Trophoblast cell (in vitro differentiated cells and primary cell): ENCODE measurements at regions not wholly inside any gene's neighbourhood (a gene's known extent, or its start where the extent isn't known, plus 50 kb on each side); places are given as distances from the start of the nearest gene placed in this dataset.

Experiments used
- DNase-seq, 2 donors: peaks; one replicate each; pipeline ENCODE4 v3.0.0-alpha.2; 2016
- H2AFZ ChIP-seq: 2 replicates; pipeline ENCODE4 v1.6.1; 2013; ENCODE audit warnings: low read length, moderate library complexity, mild to moderate bottlenecking; ENCODE audit not compliant: insufficient read depth, poor library complexity
- H2AK5ac ChIP-seq: 2 replicates; pipeline ENCODE4 v1.6.1; 2013; ENCODE audit warnings: mild to moderate bottlenecking, low read length
- H2BK120ac ChIP-seq: 2 replicates; pipeline ENCODE4 v1.6.1; 2013; ENCODE audit warnings: low read length, mild to moderate bottlenecking, moderate library complexity; ENCODE audit not compliant: insufficient read depth, poor library complexity
- H2BK12ac ChIP-seq: 2 replicates; pipeline ENCODE4 v1.6.1; 2013; ENCODE audit warnings: mild to moderate bottlenecking, low read length, moderate library complexity
- H2BK5ac ChIP-seq: 2 replicates; pipeline ENCODE4 v1.6.1; 2013; ENCODE audit warnings: low read length, low read depth, moderate library complexity, mild to moderate bottlenecking; ENCODE audit not compliant: poor library complexity
- H3K14ac ChIP-seq: 2 replicates; pipeline ENCODE4 v1.6.1; 2013; ENCODE audit warnings: mild to moderate bottlenecking, low read length
- H3K18ac ChIP-seq: 2 replicates; pipeline ENCODE4 v1.6.1; 2013; ENCODE audit warnings: mild to moderate bottlenecking, low read length
- H3K23ac ChIP-seq: 2 replicates; pipeline ENCODE4 v1.6.1; 2013; ENCODE audit warnings: low read length
- H3K27ac ChIP-seq: 2 replicates; pipeline ENCODE4 v1.5.1; 2013; ENCODE audit warnings: low read depth, mild to moderate bottlenecking, inconsistent platforms, low read length, moderate library complexity
- H3K27me3 ChIP-seq: 2 replicates; pipeline ENCODE4 v1.6.1; 2013; ENCODE audit warnings: inconsistent platforms, mild to moderate bottlenecking, low read length, moderate library complexity; ENCODE audit not compliant: insufficient read depth
- H3K36me3 ChIP-seq, 2 experiments: 1 replicate in 1 of 2; 2 replicates in 1 of 2; pipeline ENCODE4 v1.6.1; 2013; ENCODE audit warnings: low read length in 2 of 2, mild to moderate bottlenecking in 2 of 2, moderate library complexity in 1 of 2; ENCODE audit not compliant: insufficient read depth in 2 of 2, control insufficient read depth in 1 of 2
- H3K4ac ChIP-seq: 2 replicates; pipeline ENCODE4 v1.6.1; 2013; ENCODE audit warnings: low read depth, mild to moderate bottlenecking, low read length, moderate library complexity
- H3K4me1 ChIP-seq, 2 experiments: 1 replicate in 1 of 2; 2 replicates in 1 of 2; pipeline ENCODE4 v1.6.1; 2013; ENCODE audit warnings: low read length in 2 of 2, mild to moderate bottlenecking in 2 of 2, moderate library complexity in 1 of 2; ENCODE audit not compliant: insufficient read depth in 2 of 2, control insufficient read depth in 1 of 2
- H3K4me2 ChIP-seq: 2 replicates; pipeline ENCODE4 v1.6.1; 2013; ENCODE audit warnings: inconsistent platforms, mild to moderate bottlenecking, low read length, moderate library complexity
- H3K4me3 ChIP-seq: 2 replicates; pipeline ENCODE4 v1.5.1; 2013; ENCODE audit warnings: mild to moderate bottlenecking, low read depth, low read length, inconsistent platforms
- H3K79me1 ChIP-seq: one replicate; pipeline ENCODE4 v1.6.1; 2013; ENCODE audit warnings: low read length
- H3K79me2 ChIP-seq: 2 replicates; pipeline ENCODE4 v1.6.1; 2013; ENCODE audit warnings: low read length, mild to moderate bottlenecking; ENCODE audit not compliant: control insufficient read depth, insufficient read depth, poor library complexity
- H3K9ac ChIP-seq: 2 replicates; pipeline ENCODE4 v1.6.1; 2013; ENCODE audit warnings: mild to moderate bottlenecking, low read length
- H3K9me3 ChIP-seq: 2 replicates; pipeline ENCODE4 v1.6.1; 2013; ENCODE audit warnings: low read depth, mild to moderate bottlenecking, control low read depth, inconsistent platforms, low read length; ENCODE audit not compliant: insufficient read depth
- H4K12ac ChIP-seq: 2 replicates; pipeline ENCODE4 v1.6.1; 2013; ENCODE audit warnings: low read depth, mild to moderate bottlenecking, low read length, moderate library complexity
- H4K8ac ChIP-seq: 2 replicates; pipeline ENCODE4 v1.6.1; 2013; ENCODE audit warnings: low read depth, mild to moderate bottlenecking, low read length, moderate library complexity
- H4K91ac ChIP-seq: one replicate; pipeline ENCODE4 v1.6.1; 2013; ENCODE audit warnings: low read depth, mild to moderate bottlenecking, low read length, moderate library complexity
- WGBS: extraction: QIAGEN DNeasy Blood & Tissue Kit; methylation state at CpG from one replicate; pipeline ENCODE4 v1.1.7; 2013; ENCODE audit warnings: missing lambda C conversion rate; ENCODE audit not compliant: insufficient read length, insufficient coverage; ENCODE audit errors: extremely low coverage; 5-methylcytosine and 5-hydroxymethylcytosine counted together

GRCh38 chr5:153358315-153358976 is 132.0 kb upstream of the GRIA1 start:
- no peak overlapping the region for H3K23ac ChIP-seq
- H4K8ac ChIP-seq = no peak overlapping the region
- H3K14ac ChIP-seq = no peak overlapping the region

GRCh38 chr5:153360860-153361259 is 129.6 kb upstream of the GRIA1 start:
- Histone ChIP-seq H3K9me3 (no peaks in the 10 kb centered on the region), H3K27me3 (no peaks in the 10 kb centered on the region), H3K14ac (no peak overlapping the region), H3K4me1 (no peaks in the 10 kb centered on the region), H3K79me1 (no peaks in the 10 kb centered on the region), H3K9ac (no peak overlapping the region), H3K23ac (no peak overlapping the region), H3K36me3 (no peaks in the 10 kb centered on the region), H2BK12ac (no peak overlapping the region), H2AK5ac (no peak overlapping the region), H2BK120ac (no peak overlapping the region), H4K12ac (no peak overlapping the region), H3K4ac (no peak overlapping the region), H4K91ac (no peak overlapping the region), H2BK5ac (no peak overlapping the region), H3K27ac (no peak overlapping the region), H3K79me2 (no peaks in the 10 kb centered on the region), H3K18ac (no peak overlapping the region), H4K8ac (no peak overlapping the region), H2AFZ (no peak overlapping the region), H3K4me3 (no peak overlapping the region), H3K4me2 (no peak overlapping the region)
- no CpG with 5 or more reads among the region's 1 CpG for WGBS
- no peak for DNase-seq

More at GRCh38 chr5:153358315-153358976, 132.0 kb upstream of the GRIA1 start:
- Histone ChIP-seq H2AK5ac (no peak overlapping the region), H3K18ac (no peak overlapping the region), H4K12ac (no peak overlapping the region), H3K79me2 (no peaks in the 10 kb centered on the region), H3K4me1 (no peaks in the 10 kb centered on the region), H2BK12ac (no peak overlapping the region), H3K79me1 (no peaks in the 10 kb centered on the region), H3K36me3 (no peaks in the 10 kb centered on the region), H3K27me3 (no peaks in the 10 kb centered on the region), H2BK5ac (no peak overlapping the region), H3K4ac (no peak overlapping the region), H3K4me3 (no peak overlapping the region), H3K4me2 (no peak overlapping the region), H3K9ac (no peak overlapping the region), H4K91ac (no peak overlapping the region), H2BK120ac (no peak overlapping the region), H3K27ac (no peak overlapping the region), H2AFZ (no peak overlapping the region), H3K9me3 (no peaks in the 10 kb centered on the region)
- no peak for DNase-seq
- no CpG with 5 or more reads among the region's 3 CpGs for WGBS

- no peak for DNase-seq
- Histone ChIP-seq H2AK5ac (no peak overlapping the region), H3K4me1 (no peaks in the 10 kb centered on the region)
These were observed 128.6 kb upstream of the GRIA1 start for GRCh38 chr5:153361735-153362409.

GRCh38 chr5:153365547-153365946 is 124.9 kb upstream of the GRIA1 start:
- no peak overlapping the region for H3K18ac ChIP-seq
- H3K27ac ChIP-seq = no peak overlapping the region
- no peaks in the 10 kb centered on the region for H3K9me3 ChIP-seq
- H2BK12ac ChIP-seq = no peak overlapping the region
- no peak overlapping the region for H3K4ac ChIP-seq
- no peak overlapping the region for H3K9ac ChIP-seq
- H2BK5ac ChIP-seq = no peak overlapping the region
- no peak overlapping the region for H3K14ac ChIP-seq
- H2BK120ac ChIP-seq = no peak overlapping the region
- no peaks in the 10 kb centered on the region for H3K79me2 ChIP-seq
- no peaks in the 10 kb centered on the region for H3K4me1 ChIP-seq
- no peaks in the 10 kb centered on the region for H3K27me3 ChIP-seq
- no peak overlapping the region for H2AFZ ChIP-seq
- no peak for DNase-seq
- H4K12ac ChIP-seq = no peak overlapping the region
- H4K8ac ChIP-seq = no peak overlapping the region
- no peak overlapping the region for H3K4me2 ChIP-seq
- H3K23ac ChIP-seq = no peak overlapping the region
- no peak overlapping the region for H4K91ac ChIP-seq
- H3K4me3 ChIP-seq = no peak overlapping the region
- H3K79me1 ChIP-seq = no peaks in the 10 kb centered on the region
- no peak overlapping the region for H2AK5ac ChIP-seq
- H3K36me3 ChIP-seq = no peaks in the 10 kb centered on the region

More at GRCh38 chr5:153361735-153362409, 128.6 kb upstream of the GRIA1 start:
- no peak overlapping the region for H3K23ac ChIP-seq
- no peak overlapping the region for H3K4me3 ChIP-seq
- no peak overlapping the region for H3K18ac ChIP-seq
- H2BK120ac ChIP-seq = no peak overlapping the region
- no peaks in the 10 kb centered on the region for H3K36me3 ChIP-seq
- H3K27ac ChIP-seq = no peak overlapping the region
- H3K79me1 ChIP-seq = no peaks in the 10 kb centered on the region
- no CpG with 5 or more reads among the region's 3 CpGs for WGBS
- no peaks in the 10 kb centered on the region for H3K79me2 ChIP-seq
- no peaks in the 10 kb centered on the region for H3K27me3 ChIP-seq
- H3K4me2 ChIP-seq = no peak overlapping the region
- no peak overlapping the region for H4K91ac ChIP-seq
- no peak overlapping the region for H4K8ac ChIP-seq
- H2BK5ac ChIP-seq = no peak overlapping the region
- H2AFZ ChIP-seq = no peak overlapping the region
- no peak overlapping the region for H3K14ac ChIP-seq
- no peak overlapping the region for H4K12ac ChIP-seq
- H3K9me3 ChIP-seq = no peaks in the 10 kb centered on the region
- no peak overlapping the region for H2BK12ac ChIP-seq
- H3K9ac ChIP-seq = no peak overlapping the region
- H3K4ac ChIP-seq = no peak overlapping the region
